Keratinocyte (primary cell): ENCODE measurements at regions not wholly inside any gene's neighbourhood (a gene's known extent, or its start where the extent isn't known, plus 50 kb on each side); places are given as distances from the start of the nearest gene placed in this dataset.

ENCODE experiments used
- DNase-seq: peaks from one replicate; pipeline ENCODE4 v3.0.0-alpha.2; 2011; ENCODE audit warnings: low read depth, missing footprints, low spot score
- FAIRE-seq: peaks from 2 replicates; lab custom pipeline; 2011; peaks lifted over from hg19 to GRCh38; lab: Jason Lieb, UNC
- H2AFZ ChIP-seq: 2 replicates; pipeline ENCODE4 v1.6.0; 2012; ENCODE audit warnings: low read length, control low read depth, inconsistent platforms; ENCODE audit not compliant: control insufficient read depth
- H3K27ac ChIP-seq: 2 replicates; pipeline ENCODE4 v1.5.1; 2011; ENCODE audit warnings: low read length; ENCODE audit not compliant: control insufficient read depth, insufficient read depth
- H3K27me3 ChIP-seq: 3 replicates; pipeline ENCODE4 v1.6.0; 2011; ENCODE audit warnings: low read length; ENCODE audit not compliant: control insufficient read depth, insufficient read depth; ENCODE audit errors: extremely low read depth
- H3K36me3 ChIP-seq, 2 experiments: 2 replicates in 1 of 2; 3 replicates in 1 of 2; pipeline ENCODE4 v1.5.1; 2011; ENCODE audit warnings: low read length in 2 of 2, mild to moderate bottlenecking in 1 of 2; ENCODE audit not compliant: control insufficient read depth in 2 of 2, insufficient read depth in 2 of 2; ENCODE audit errors: extremely low read depth in 1 of 2
- H3K4me1 ChIP-seq: 3 replicates; pipeline ENCODE4 v1.5.1; 2011; ENCODE audit warnings: low read length; ENCODE audit not compliant: control insufficient read depth, insufficient read depth; ENCODE audit errors: extremely low read depth
- H3K4me2 ChIP-seq: 3 replicates; pipeline ENCODE4 v1.6.0; 2011; ENCODE audit warnings: low read depth, low read length; ENCODE audit not compliant: control insufficient read depth, insufficient read depth; ENCODE audit errors: extremely low read depth
- H3K4me3 ChIP-seq, 3 experiments: fragments of 200-600 bp in 1 of 3; sonication (generic) in 1 of 3; 2 replicates in 2 of 3; 3 replicates in 1 of 3; pipeline ENCODE4 v1.5.1; 2011 to 2016; ENCODE audit warnings: low read length in 3 of 3, mild to moderate bottlenecking in 3 of 3, control low read depth in 2 of 3, inconsistent platforms in 1 of 3, low read depth in 1 of 3, mixed read lengths in 1 of 3, mixed run types in 1 of 3, moderate library complexity in 1 of 3; ENCODE audit not compliant: control insufficient read depth in 2 of 3, insufficient read depth in 2 of 3; ENCODE audit errors: extremely low read depth in 1 of 3
- H3K79me2 ChIP-seq: 2 replicates; pipeline ENCODE4 v1.6.0; 2012; ENCODE audit warnings: low read length; ENCODE audit not compliant: control insufficient read depth, insufficient read depth
- H3K9ac ChIP-seq: 3 replicates; pipeline ENCODE4 v1.6.0; 2011; ENCODE audit warnings: low read length; ENCODE audit not compliant: control insufficient read depth, insufficient read depth; ENCODE audit errors: extremely low read depth
- H3K9me1 ChIP-seq: 3 replicates; pipeline ENCODE4 v1.6.0; 2011; ENCODE audit warnings: low read length; ENCODE audit not compliant: control insufficient read depth, insufficient read depth; ENCODE audit errors: extremely low read depth
- H3K9me3 ChIP-seq: 2 replicates; pipeline ENCODE4 v1.5.1; 2012; ENCODE audit warnings: low read depth, low read length; ENCODE audit not compliant: control insufficient read depth
- H4K20me1 ChIP-seq: 3 replicates; pipeline ENCODE4 v1.6.0; 2011; ENCODE audit warnings: low read length; ENCODE audit not compliant: control insufficient read depth, insufficient read depth; ENCODE audit errors: extremely low read depth
- CTCF ChIP-seq, 3 experiments: IDR thresholded peaks in 1 of 3; conservative IDR thresholded peaks in 1 of 3; optimal IDR thresholded peaks in 1 of 3; 2 replicates in 2 of 3; 3 replicates in 1 of 3; pipeline versions ENCODE3 to v1.5.1; 2011; ENCODE audit warnings: low read length in 3 of 3, mild to moderate bottlenecking in 3 of 3, moderate library complexity in 2 of 3, control low read depth in 1 of 3, inconsistent platforms in 1 of 3; ENCODE audit not compliant: insufficient read depth in 2 of 3; ENCODE audit errors: extremely low read depth in 1 of 3
- EZH2 ChIP-seq: IDR thresholded peaks from one replicate; pipeline ENCODE4 v1.6.1; 2012; ENCODE audit warnings: inconsistent platforms, mild to moderate bottlenecking, low read length, moderate library complexity
- dilution Hi-C: fragments of 300-500 bp; cut with MboI; formaldehyde crosslinking; loops from one replicate; pipeline ENCODE4 v1.7.0; 2020; ENCODE audit warnings: low sequenced_read_pairs; ENCODE audit not compliant: extremely low pct_ligation_motif_present

GRCh38 chr11:64490562-64491216, 65.1 kb upstream of the SLC22A11 start:
- dilution Hi-C loops, result no loop called here
- Histone ChIP-seq H3K9ac (no peak overlapping the region), H3K27me3 (peaks cover 8% of the 10 kb centered on the region), H3K27ac (no peak overlapping the region), H3K4me1 (no peaks in the 10 kb centered on the region), H2AFZ (no peak overlapping the region), H3K79me2 (no peaks in the 10 kb centered on the region), H3K9me3 (no peaks in the 10 kb centered on the region), H3K9me1 (no peaks in the 10 kb centered on the region), H3K36me3 (no peaks in the 10 kb centered on the region), H3K4me3 (no peak overlapping the region), H3K4me2 (no peak overlapping the region), H4K20me1 (no peaks in the 10 kb centered on the region)
- FAIRE-seq (no peak), DNase-seq (no peak)
- TF ChIP-seq CTCF (optimal IDR thresholded peaks at IDR 0.05 in 1 of 3, IDR thresholded peaks at IDR 0.05 in 1 of 3, conservative IDR thresholded peaks at IDR 0.05 in 1 of 3; ENCODE audit: extremely low read depth in 1 of 3, insufficient read depth in 2 of 3, low read length in 3 of 3) (no peak), EZH2 (no peak)

- no peak for FAIRE-seq
- no peak overlapping the region for H2AFZ ChIP-seq
- no peaks in the 10 kb centered on the region for H4K20me1 ChIP-seq
- no peaks in the 10 kb centered on the region for H3K4me1 ChIP-seq
- DNase-seq, result no peak
- H3K27ac ChIP-seq, result no peak overlapping the region
- H3K4me2 ChIP-seq, result no peak overlapping the region
- H3K27me3 ChIP-seq, result peaks cover 8% of the 10 kb centered on the region
- no peak overlapping the region for H3K9ac ChIP-seq
- H3K36me3 ChIP-seq, result no peaks in the 10 kb centered on the region
- no peak for TF ChIP-seq EZH2
- no peak for TF ChIP-seq CTCF (optimal IDR thresholded peaks at IDR 0.05 in 1 of 3, IDR thresholded peaks at IDR 0.05 in 1 of 3, conservative IDR thresholded peaks at IDR 0.05 in 1 of 3; ENCODE audit: extremely low read depth in 1 of 3, insufficient read depth in 2 of 3, low read length in 3 of 3)
- H3K79me2 ChIP-seq, result no peaks in the 10 kb centered on the region
- dilution Hi-C loops, result no loop called here
- H3K9me1 ChIP-seq, result no peaks in the 10 kb centered on the region
- H3K4me3 ChIP-seq, result no peak overlapping the region
- H3K9me3 ChIP-seq, result no peaks in the 10 kb centered on the region
Observed at GRCh38 chr11:64492561-64492960, 63.2 kb upstream of the SLC22A11 start.
